ENCODE measurements at regions not wholly inside any gene's neighbourhood (a gene's known extent, or its start where the extent isn't known, plus 50 kb on each side); places are given as distances from the start of the nearest gene placed in this dataset.
A peak's percentile ranks its signal among the peaks of the same experiment; 100 is the strongest.

DNA sequence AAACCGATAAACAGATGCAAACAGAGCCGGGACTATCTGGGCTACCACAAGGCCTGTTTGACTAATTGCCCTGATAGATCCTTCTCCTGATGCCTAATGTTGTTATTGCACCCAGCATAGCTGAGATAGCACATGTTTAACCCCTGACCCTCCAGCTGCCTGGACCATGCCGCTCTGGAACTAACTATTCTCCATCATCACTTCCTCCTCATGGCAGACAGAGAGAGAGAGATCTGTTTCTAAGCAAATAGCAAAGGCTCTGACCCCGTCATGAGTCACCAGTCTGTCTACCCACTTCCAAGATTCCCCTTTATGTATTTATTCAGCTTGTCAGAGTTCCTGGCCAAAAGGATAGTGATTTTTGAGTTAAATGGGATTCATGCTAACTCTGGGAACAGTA, 58.2 kb upstream of the FLRT2 start (continued):
- TF ChIP-seq, protein P1, sequence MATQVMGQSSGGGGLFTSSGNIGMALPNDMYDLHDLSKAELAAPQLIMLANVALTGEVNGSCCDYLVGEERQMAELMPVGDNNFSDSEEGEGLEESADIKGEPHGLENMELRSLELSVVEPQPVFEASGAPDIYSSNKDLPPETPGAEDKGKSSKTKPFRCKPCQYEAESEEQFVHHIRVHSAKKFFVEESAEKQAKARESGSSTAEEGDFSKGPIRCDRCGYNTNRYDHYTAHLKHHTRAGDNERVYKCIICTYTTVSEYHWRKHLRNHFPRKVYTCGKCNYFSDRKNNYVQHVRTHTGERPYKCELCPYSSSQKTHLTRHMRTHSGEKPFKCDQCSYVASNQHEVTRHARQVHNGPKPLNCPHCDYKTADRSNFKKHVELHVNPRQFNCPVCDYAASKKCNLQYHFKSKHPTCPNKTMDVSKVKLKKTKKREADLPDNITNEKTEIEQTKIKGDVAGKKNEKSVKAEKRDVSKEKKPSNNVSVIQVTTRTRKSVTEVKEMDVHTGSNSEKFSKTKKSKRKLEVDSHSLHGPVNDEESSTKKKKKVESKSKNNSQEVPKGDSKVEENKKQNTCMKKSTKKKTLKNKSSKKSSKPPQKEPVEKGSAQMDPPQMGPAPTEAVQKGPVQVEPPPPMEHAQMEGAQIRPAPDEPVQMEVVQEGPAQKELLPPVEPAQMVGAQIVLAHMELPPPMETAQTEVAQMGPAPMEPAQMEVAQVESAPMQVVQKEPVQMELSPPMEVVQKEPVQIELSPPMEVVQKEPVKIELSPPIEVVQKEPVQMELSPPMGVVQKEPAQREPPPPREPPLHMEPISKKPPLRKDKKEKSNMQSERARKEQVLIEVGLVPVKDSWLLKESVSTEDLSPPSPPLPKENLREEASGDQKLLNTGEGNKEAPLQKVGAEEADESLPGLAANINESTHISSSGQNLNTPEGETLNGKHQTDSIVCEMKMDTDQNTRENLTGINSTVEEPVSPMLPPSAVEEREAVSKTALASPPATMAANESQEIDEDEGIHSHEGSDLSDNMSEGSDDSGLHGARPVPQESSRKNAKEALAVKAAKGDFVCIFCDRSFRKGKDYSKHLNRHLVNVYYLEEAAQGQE (IDR thresholded peaks at IDR 0.05), result no peak
- TF ChIP-seq CBX2 (IDR thresholded peaks at IDR 0.05; ENCODE audit: borderline replicate concordance, low read depth), result no peak
- peak; percentile 82; the same call in 1 of the 2 replicates for TF ChIP-seq FOXS1 (CRISPR knock-in tag; IDR thresholded peaks at IDR 0.05)

DNA sequence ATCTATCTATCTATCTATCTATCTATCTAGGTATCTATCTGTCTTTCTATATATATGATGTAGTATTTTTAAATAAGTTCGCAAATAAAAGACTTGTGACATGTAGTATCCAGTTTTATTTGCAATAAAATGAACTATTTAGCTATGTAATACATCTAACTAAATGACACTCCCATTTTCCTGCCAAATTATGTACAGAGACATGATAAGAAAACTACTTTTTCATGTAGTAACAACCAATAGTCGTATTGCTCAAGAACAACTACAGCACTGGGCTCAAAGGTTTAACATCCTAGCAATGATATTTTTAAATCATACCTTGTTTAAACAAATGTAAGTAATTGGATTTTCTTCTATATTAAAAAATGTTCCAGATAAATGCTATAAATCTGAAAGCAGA, 55.5 kb upstream of the FLRT2 start:
- POLR2A ChIA-PET, result interaction anchor here (0.7 kb wide), 1 partner anchor 27 kb away, joined by 6 read pairs; no protein-coding TSS in a partner anchor
- FAIRE-seq (no peak), ATAC-seq (no peak), DNase-seq (ENCODE audit: low read depth in 1 of 2, low spot score in 1 of 2) (no peak)
- TF ChIP-seq JUNB (IDR thresholded peaks at IDR 0.05) (no peak), CEBPB (IDR thresholded peaks at IDR 0.05) (no peak), ZNF302 (CRISPR knock-in tag; IDR thresholded peaks at IDR 0.05) (no peak), ZFP36 (IDR thresholded peaks at IDR 0.05; ENCODE audit: borderline replicate concordance, partially characterized antibody) (no peak), HEYL (CRISPR knock-in tag; IDR thresholded peaks at IDR 0.05) (no peak), HOXB13 (CRISPR knock-in tag; IDR thresholded peaks at IDR 0.05; ENCODE audit: low read depth) (no peak), KDM1A (IDR thresholded peaks at IDR 0.05; ENCODE audit: low read depth) (no peak), EP300 (IDR thresholded peaks at IDR 0.05) (no peak), RARB (CRISPR knock-in tag; IDR thresholded peaks at IDR 0.05) (no peak), POLR2A (IDR thresholded peaks at IDR 0.05; ENCODE audit: low read length) (no peak), MAZ (IDR thresholded peaks at IDR 0.05; ENCODE audit: borderline replicate concordance, low read depth, low read length) (no peak), EHF (CRISPR knock-in tag; IDR thresholded peaks at IDR 0.05) (no peak), ZSCAN20 (CRISPR knock-in tag; IDR thresholded peaks at IDR 0.05) (no peak)
- TF ChIP-seq, protein P2, sequence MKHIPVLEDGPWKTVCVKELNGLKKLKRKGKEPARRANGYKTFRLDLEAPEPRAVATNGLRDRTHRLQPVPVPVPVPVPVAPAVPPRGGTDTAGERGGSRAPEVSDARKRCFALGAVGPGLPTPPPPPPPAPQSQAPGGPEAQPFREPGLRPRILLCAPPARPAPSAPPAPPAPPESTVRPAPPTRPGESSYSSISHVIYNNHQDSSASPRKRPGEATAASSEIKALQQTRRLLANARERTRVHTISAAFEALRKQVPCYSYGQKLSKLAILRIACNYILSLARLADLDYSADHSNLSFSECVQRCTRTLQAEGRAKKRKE (CRISPR knock-in tag; IDR thresholded peaks at IDR 0.05; ENCODE audit: low read depth), result no peak
- TF ChIP-seq, protein P3, sequence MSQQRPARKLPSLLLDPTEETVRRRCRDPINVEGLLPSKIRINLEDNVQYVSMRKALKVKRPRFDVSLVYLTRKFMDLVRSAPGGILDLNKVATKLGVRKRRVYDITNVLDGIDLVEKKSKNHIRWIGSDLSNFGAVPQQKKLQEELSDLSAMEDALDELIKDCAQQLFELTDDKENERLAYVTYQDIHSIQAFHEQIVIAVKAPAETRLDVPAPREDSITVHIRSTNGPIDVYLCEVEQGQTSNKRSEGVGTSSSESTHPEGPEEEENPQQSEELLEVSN (IDR thresholded peaks at IDR 0.05; ENCODE audit: borderline replicate concordance, low read depth), result no peak
- TF ChIP-seq, protein P4, sequence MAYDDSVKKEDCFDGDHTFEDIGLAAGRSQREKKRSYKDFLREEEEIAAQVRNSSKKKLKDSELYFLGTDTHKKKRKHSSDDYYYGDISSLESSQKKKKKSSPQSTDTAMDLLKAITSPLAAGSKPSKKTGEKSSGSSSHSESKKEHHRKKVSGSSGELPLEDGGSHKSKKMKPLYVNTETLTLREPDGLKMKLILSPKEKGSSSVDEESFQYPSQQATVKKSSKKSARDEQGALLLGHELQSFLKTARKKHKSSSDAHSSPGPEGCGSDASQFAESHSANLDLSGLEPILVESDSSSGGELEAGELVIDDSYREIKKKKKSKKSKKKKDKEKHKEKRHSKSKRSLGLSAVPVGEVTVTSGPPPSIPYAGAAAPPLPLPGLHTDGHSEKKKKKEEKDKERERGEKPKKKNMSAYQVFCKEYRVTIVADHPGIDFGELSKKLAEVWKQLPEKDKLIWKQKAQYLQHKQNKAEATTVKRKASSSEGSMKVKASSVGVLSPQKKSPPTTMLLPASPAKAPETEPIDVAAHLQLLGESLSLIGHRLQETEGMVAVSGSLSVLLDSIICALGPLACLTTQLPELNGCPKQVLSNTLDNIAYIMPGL (CRISPR knock-in tag; IDR thresholded peaks at IDR 0.05; ENCODE audit: borderline replicate concordance), result no peak
- H3K27ac ChIP-seq, result no peak overlapping the region
- WGBS (ENCODE audit: missing lambda C conversion rate), result 78% methylated on average over 2 of the region's 2 CpGs
- no peak overlapping the region for H3K4me3 ChIP-seq
- no peaks in the 10 kb centered on the region for H3K9me3 ChIP-seq
- peaks cover 56% of the 10 kb centered on the region for H3K4me1 ChIP-seq
- CTCF ChIA-PET, result no interaction called here
- no peak overlapping the region for H3K4me2 ChIP-seq

DNA sequence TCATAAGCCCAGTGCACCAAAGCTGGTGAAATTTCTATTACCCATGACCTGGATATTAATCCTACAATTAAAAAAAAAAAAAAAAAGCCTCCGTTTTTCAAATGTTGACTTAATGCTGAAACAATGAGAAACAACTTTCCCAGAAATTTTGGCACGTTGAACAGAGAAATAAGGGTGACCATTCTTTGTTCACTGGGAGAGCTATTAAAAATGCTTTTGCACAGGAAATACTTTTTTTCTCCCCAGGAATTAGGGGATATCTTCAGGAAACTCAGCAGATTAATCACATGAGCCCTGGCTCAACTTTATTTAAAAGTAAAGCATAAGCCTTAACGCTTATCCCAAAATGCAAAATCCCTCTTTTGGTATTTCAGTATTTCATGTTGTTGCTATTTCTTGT, 54.8 kb upstream of the FLRT2 start:
- ATAC-seq (no peak), FAIRE-seq (no peak), DNase-seq (ENCODE audit: low read depth in 1 of 2, low spot score in 1 of 2) (no peak)
- CTCF ChIA-PET, result interaction anchor here (0.6 kb wide), 1 partner anchor 29 kb away, joined by 3 read pairs; no protein-coding TSS in a partner anchor
- WGBS (ENCODE audit: missing lambda C conversion rate), result 61% methylated on average over 3 of the region's 3 CpGs
- peaks cover 56% of the 10 kb centered on the region for H3K4me1 ChIP-seq
- H3K4me3 ChIP-seq, result no peak overlapping the region
- 0 out of 6 replicates have a peak overlapping the region, but pooled peaks of 1 of the 2 experiments have one; percentile 35 for H3K27ac ChIP-seq
- H3K9me3 ChIP-seq, result no peaks in the 10 kb centered on the region
- no peak overlapping the region for H3K4me2 ChIP-seq
- POLR2A ChIA-PET, result interaction anchor here (0.7 kb wide), 1 partner anchor 27 kb away, joined by 6 read pairs; no protein-coding TSS in a partner anchor
- TF ChIP-seq TP53 (CRISPR knock-in tag; IDR thresholded peaks at IDR 0.05), result no peak
- TF ChIP-seq, protein P1 (IDR thresholded peaks at IDR 0.05), result no peak
- TF ChIP-seq RCOR1 (IDR thresholded peaks at IDR 0.05; ENCODE audit: low read depth, low read length), result no peak
- TF ChIP-seq KDM5A (IDR thresholded peaks at IDR 0.05), result no peak
- no peak for TF ChIP-seq CBX2 (IDR thresholded peaks at IDR 0.05; ENCODE audit: borderline replicate concordance, low read depth)
- TF ChIP-seq, protein P5, sequence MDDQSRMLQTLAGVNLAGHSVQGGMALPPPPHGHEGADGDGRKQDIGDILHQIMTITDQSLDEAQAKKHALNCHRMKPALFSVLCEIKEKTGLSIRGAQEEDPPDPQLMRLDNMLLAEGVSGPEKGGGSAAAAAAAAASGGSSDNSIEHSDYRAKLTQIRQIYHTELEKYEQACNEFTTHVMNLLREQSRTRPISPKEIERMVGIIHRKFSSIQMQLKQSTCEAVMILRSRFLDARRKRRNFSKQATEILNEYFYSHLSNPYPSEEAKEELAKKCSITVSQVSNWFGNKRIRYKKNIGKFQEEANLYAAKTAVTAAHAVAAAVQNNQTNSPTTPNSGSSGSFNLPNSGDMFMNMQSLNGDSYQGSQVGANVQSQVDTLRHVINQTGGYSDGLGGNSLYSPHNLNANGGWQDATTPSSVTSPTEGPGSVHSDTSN (IDR thresholded peaks at IDR 0.05), result no peak
- no peak for TF ChIP-seq JUNB (IDR thresholded peaks at IDR 0.05)
- no peak for TF ChIP-seq ESRRA (IDR thresholded peaks at IDR 0.05; ENCODE audit: borderline replicate concordance, low read length)
